Skeletal muscle satellite cell (primary cell): ENCODE measurements at regions not wholly inside any gene's neighbourhood (a gene's known extent, or its start where the extent isn't known, plus 50 kb on each side); places are given as distances from the start of the nearest gene placed in this dataset.

Experiments used
- H3K27me3 ChIP-seq: 2 replicates; pipeline ENCODE4 v1.7.0; 2013; ENCODE audit warnings: low read length; ENCODE audit not compliant: control insufficient read depth, insufficient read depth
- H3K36me3 ChIP-seq: 2 replicates; pipeline ENCODE4 v1.7.0; 2013; ENCODE audit warnings: mild to moderate bottlenecking, control low read depth, low read length; ENCODE audit not compliant: insufficient read depth
- H3K4me1 ChIP-seq: 2 replicates; pipeline ENCODE4 v1.7.0; 2013; ENCODE audit warnings: low read length; ENCODE audit not compliant: control insufficient read depth, insufficient read depth
- H3K4me2 ChIP-seq: 2 replicates; pipeline ENCODE4 v1.7.0; 2013; ENCODE audit warnings: mild to moderate bottlenecking, low read length
- H3K4me3 ChIP-seq: 2 replicates; pipeline ENCODE4 v1.7.0; 2013; ENCODE audit warnings: low read length
- H3K9ac ChIP-seq: 2 replicates; pipeline ENCODE4 v1.7.0; 2013; ENCODE audit warnings: mild to moderate bottlenecking, low read depth, low read length, moderate library complexity
- H3K9me3 ChIP-seq: replicated peaks from 2 replicates; pipeline ENCODE4 v1.7.0; 2013; ENCODE audit warnings: mild to moderate bottlenecking, control low read depth, low read length

GRCh38 chr1:182200025-182200812 lies 138.7 kb upstream of the ZNF648 start:
- no peaks in the 10 kb centered on the region for H3K9me3 ChIP-seq

GRCh38 chr1:182198006-182198605 lies 136.6 kb upstream of the ZNF648 start:
- Histone ChIP-seq H3K4me2 (no peak overlapping the region), H3K36me3 (no peaks in the 10 kb centered on the region), H3K9me3 (no peaks in the 10 kb centered on the region), H3K27me3 (peaks cover 2% of the 10 kb centered on the region), H3K9ac (no peak overlapping the region), H3K4me1 (no peaks in the 10 kb centered on the region), H3K4me3 (no peak overlapping the region)

More at GRCh38 chr1:182200025-182200812, 138.7 kb upstream of the ZNF648 start:
- H3K4me3 ChIP-seq: no peak overlapping the region
- no peaks in the 10 kb centered on the region for H3K36me3 ChIP-seq
- no peaks in the 10 kb centered on the region for H3K4me1 ChIP-seq
- no peaks in the 10 kb centered on the region for H3K27me3 ChIP-seq
- no peak overlapping the region for H3K4me2 ChIP-seq
- no peak overlapping the region for H3K9ac ChIP-seq

GRCh38 chr1:182196897-182197870 lies 135.7 kb upstream of the ZNF648 start:
- Histone ChIP-seq H3K27me3 (peaks cover 2% of the 10 kb centered on the region), H3K4me3 (no peak overlapping the region), H3K36me3 (no peaks in the 10 kb centered on the region), H3K4me2 (no peak overlapping the region), H3K9ac (no peak overlapping the region), H3K9me3 (no peaks in the 10 kb centered on the region), H3K4me1 (no peaks in the 10 kb centered on the region)

GRCh38 chr1:182195733-182196132 lies 134.2 kb upstream of the ZNF648 start:
- no peaks in the 10 kb centered on the region for H3K4me1 ChIP-seq

GRCh38 chr1:182193908-182194550 lies 132.5 kb upstream of the ZNF648 start:
- Histone ChIP-seq H3K9ac (no peak overlapping the region), H3K27me3 (peaks cover 6% of the 10 kb centered on the region), H3K36me3 (no peaks in the 10 kb centered on the region), H3K4me1 (no peaks in the 10 kb centered on the region), H3K9me3 (no peaks in the 10 kb centered on the region), H3K4me3 (no peak overlapping the region), H3K4me2 (no peak overlapping the region)

More at GRCh38 chr1:182195733-182196132, 134.2 kb upstream of the ZNF648 start:
- H3K36me3 ChIP-seq: no peaks in the 10 kb centered on the region
- H3K4me3 ChIP-seq: no peak overlapping the region
- H3K27me3 ChIP-seq: peaks cover 6% of the 10 kb centered on the region
- no peak overlapping the region for H3K9ac ChIP-seq
- no peaks in the 10 kb centered on the region for H3K9me3 ChIP-seq
- no peak overlapping the region for H3K4me2 ChIP-seq

GRCh38 chr1:182192966-182193365 lies 131.5 kb upstream of the ZNF648 start:
- peaks cover 6% of the 10 kb centered on the region for H3K27me3 ChIP-seq
- H3K36me3 ChIP-seq: no peaks in the 10 kb centered on the region
- no peaks in the 10 kb centered on the region for H3K4me1 ChIP-seq
- H3K4me3 ChIP-seq: no peak overlapping the region
- H3K4me2 ChIP-seq: no peak overlapping the region
- H3K9me3 ChIP-seq: no peaks in the 10 kb centered on the region
- H3K9ac ChIP-seq: no peak overlapping the region

GRCh38 chr1:182192215-182192614 lies 130.7 kb upstream of the ZNF648 start:
- no peaks in the 10 kb centered on the region for H3K4me1 ChIP-seq

GRCh38 chr1:182191381-182192115 lies 130.0 kb upstream of the ZNF648 start:
- Histone ChIP-seq H3K4me1 (peaks cover 6% of the 10 kb centered on the region), H3K4me2 (no peak overlapping the region), H3K9me3 (no peaks in the 10 kb centered on the region), H3K4me3 (no peak overlapping the region), H3K27me3 (peaks cover 6% of the 10 kb centered on the region), H3K9ac (no peak overlapping the region), H3K36me3 (no peaks in the 10 kb centered on the region)

More at GRCh38 chr1:182192215-182192614, 130.7 kb upstream of the ZNF648 start:
- H3K4me2 ChIP-seq: no peak overlapping the region
- no peaks in the 10 kb centered on the region for H3K9me3 ChIP-seq
- no peak overlapping the region for H3K9ac ChIP-seq
- no peaks in the 10 kb centered on the region for H3K36me3 ChIP-seq
- H3K27me3 ChIP-seq: peaks cover 6% of the 10 kb centered on the region
- H3K4me3 ChIP-seq: no peak overlapping the region

GRCh38 chr1:182189535-182190066 lies 128.1 kb upstream of the ZNF648 start:
- H3K4me1 ChIP-seq: peaks cover 14% of the 10 kb centered on the region
- peaks cover 6% of the 10 kb centered on the region for H3K27me3 ChIP-seq
- no peak overlapping the region for H3K9ac ChIP-seq
- no peak overlapping the region for H3K4me3 ChIP-seq
- no peaks in the 10 kb centered on the region for H3K36me3 ChIP-seq
- H3K9me3 ChIP-seq: no peaks in the 10 kb centered on the region
- no peak overlapping the region for H3K4me2 ChIP-seq

GRCh38 chr1:182186757-182187146 lies 125.2 kb upstream of the ZNF648 start:
- Histone ChIP-seq H3K4me1 (peaks cover 14% of the 10 kb centered on the region), H3K36me3 (no peaks in the 10 kb centered on the region), H3K27me3 (peaks cover under 1% of the 10 kb centered on the region), H3K9me3 (no peaks in the 10 kb centered on the region), H3K9ac (no peak overlapping the region), H3K4me3 (no peak overlapping the region), H3K4me2 (peak overlapping the region; percentile 33)
